GM21529 (cell line): ENCODE measurements at regions not wholly inside any gene's neighbourhood (a gene's known extent, or its start where the extent isn't known, plus 50 kb on each side); places are given as distances from the start of the nearest gene placed in this dataset.
"Not testable (repeated sequence)": the region's sequence is repeated elsewhere in the genome, so short reads cannot be mapped to it uniquely, and the experiment has no call there.

Experiments used
- ATAC-seq: cut with Tn5 transposase; IDR thresholded peaks from one replicate; pipeline ENCODE4 v1.9.1; 2021; ENCODE audit not compliant: unreplicated experiment

DNA sequence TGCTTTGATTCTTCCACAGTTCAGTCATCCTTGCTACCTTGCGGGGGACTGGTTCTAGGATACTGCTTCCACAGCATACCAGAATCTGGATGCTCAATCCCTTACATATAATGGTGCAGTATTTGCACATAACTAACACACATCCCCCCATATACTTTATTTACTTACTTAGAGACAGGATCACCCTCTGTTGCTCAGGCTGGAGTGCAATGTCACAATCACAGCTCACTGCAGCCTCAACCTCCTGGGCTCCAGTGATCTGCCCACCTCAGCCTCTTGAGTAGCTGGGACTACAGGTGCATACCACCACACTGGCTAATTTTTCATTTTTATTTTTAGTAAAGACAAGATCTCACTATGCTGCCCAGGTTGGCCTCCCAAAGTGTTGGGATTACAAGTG, 112.2 kb downstream of the GOSR1 start:
- ATAC-seq, result no peak

DNA sequence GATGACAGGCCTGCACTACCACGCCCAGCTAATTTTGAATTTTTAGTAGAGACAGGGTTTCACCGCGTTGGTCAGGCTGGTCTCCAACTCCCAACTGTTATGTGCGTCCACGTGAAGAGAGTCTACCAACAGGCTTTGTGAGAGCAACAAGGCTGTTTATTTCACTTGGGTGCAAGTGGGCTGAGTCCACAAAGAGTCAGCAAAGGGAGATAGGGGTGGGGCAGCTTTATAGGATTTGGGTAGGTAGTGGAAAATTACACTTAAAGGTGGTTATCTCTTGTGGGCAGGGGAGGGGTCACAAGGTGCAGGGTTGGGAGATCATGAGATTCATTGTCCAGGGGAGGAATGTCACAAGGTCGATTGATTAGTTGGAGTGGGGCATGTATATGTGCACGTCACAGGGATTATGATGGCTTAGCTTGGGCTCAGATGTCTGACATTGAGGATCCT, 111.6 kb downstream of the GOSR1 start:
- no peak for ATAC-seq

DNA sequence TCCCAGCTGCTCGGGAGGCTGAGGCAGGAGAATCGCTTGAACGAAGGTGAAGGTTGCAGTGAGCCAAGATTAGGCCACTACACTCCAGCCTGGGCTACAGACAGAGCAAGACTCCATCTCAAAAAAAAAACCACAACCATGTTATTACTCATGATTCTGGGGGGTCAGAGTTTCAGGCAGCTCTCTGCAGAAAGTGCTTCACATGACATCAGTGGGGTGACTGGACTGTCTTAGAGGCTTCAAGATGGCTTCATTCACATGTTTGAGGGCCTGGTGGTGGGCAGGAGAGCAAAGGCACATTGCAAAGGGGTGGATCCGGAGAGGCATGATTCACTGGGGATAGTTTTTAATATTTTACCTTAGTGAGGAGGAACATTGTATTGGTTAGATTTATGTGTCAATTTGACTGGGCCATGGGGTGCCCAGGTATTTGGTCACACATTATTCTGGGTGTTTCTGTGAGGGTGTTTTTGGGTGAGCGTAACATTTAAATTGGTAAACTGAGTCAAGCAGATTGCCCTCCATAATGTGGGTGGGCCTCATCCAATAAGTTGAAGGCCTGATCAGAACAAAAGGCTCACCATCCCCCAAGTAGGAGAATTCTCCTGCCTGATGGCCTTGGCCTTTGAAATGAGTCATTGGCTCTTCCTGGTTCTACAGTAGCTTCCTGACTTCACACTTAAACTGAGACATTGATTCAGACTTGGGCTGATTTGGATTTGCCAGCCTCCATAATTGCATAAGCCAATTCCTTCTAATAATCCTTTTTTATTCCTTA, 109.8 kb downstream of the GOSR1 start:
- ATAC-seq, result no peak

DNA sequence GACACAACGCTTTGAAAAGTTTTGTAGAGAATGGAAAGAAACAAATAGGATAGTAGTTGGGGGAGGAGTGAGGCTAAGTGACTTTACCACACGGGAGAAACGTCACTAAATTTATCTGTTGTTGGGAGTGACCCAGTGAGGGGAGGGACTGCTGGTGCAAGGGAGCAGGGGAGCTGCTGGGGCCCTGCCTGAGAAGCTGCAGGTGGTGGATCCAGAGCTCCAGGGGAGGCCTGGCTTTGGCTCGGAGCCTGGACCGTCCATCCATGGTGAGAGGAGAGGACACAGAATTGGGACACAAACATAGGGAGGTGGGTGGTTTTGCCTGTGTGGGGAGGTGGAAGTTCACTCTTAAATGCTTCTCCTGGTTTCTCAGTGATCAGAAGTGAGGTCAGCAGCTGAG, 107.6 kb downstream of the GOSR1 start:
- ATAC-seq, result no peak

DNA sequence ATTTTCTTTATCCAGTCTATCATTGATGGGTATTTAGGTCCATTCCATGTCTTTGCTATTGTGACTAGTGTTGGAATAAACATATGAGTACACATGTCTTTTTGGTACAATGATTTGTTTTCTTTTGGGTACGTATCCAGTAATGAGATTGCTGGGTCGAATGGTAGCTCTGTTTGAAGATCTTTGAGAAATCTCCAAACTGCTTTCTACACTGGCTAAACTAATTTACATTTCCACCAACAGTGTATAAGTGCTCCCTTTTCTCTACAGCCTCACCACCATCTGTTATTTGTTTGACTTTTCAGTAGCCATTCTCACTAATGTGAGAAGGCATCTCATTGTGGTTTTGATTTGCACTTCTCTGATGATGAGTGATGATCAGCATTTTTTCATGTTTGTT, 103.7 kb downstream of the GOSR1 start:
- ATAC-seq, result no peak

DNA sequence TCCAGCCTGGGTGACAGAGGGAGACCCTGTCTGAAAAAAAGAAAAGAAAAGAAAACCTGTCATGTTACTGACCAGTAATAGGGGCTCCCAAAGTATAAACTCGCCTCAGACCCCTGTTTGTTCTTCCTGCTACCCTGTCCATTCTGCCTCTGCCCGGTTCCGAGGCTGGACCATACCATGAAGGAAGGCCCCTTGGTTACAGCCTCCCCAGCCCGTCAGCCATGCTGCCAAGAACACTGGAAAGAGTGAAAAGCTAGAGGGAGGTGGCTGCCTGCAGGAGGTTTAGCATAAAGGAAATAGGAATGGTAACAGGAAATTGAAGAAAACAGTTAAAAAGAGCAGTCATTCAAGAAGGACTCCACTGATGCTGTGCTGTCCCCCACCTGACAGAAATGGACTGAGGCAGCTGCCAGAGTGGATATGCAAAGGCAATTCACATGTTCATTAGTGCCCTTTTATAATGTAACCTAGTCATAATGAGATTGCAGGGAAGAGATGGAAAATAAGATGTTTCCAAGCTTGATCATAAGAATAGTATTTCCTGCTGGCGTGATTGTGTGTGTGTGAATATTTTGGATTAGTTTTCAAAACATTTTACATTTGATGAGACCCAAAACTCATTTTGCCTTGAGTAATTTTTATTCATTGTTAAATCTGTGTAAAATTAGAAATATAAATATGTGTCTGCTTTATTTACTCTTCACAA, 102.6 kb downstream of the GOSR1 start:
- no peak for ATAC-seq

DNA sequence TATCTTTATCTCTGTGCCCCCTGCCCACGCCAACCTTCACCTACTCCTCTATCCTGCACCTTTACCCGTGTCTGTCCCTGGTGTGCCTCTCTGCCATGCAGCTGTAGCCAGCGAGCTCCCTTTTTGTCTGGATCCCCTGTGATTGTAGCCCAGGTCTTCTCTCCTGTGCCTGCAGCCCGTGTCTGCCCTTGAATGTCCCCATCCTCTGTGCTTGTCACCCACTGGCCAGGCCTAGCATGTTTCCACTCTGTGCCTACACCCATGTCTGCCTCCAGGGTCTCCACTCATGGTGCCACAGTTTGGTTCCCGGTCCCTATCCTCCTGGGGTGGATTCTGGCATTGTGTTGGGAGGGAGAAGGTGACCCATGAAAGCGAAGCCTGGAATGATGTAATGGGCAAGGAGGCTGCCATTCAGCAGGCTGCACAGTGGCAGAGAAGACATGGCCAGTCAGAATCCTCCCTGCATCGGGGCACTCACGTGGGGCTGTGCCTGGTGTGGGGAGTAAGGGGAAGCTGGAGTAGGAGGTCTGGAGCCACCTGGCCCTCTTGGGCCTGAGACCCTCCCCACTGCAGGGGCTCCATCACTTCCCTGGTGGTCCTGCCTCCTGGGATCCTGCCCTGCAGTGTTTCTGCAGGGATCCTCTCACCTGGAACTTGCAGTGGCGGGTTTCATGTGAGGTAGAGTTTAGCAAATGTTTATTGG, 101.0 kb downstream of the GOSR1 start:
- not testable (repeated sequence) for ATAC-seq
